Smooth muscle cell of the brain vasculature (primary cell): ENCODE measurements at regions not wholly inside any gene's neighbourhood (a gene's known extent, or its start where the extent isn't known, plus 50 kb on each side); places are given as distances from the start of the nearest gene placed in this dataset.

ENCODE experiments used
- DNase-seq: peaks from one replicate; pipeline ENCODE4 v3.0.0-alpha.2; 2012; ENCODE audit warnings: low read depth, low spot score

DNA sequence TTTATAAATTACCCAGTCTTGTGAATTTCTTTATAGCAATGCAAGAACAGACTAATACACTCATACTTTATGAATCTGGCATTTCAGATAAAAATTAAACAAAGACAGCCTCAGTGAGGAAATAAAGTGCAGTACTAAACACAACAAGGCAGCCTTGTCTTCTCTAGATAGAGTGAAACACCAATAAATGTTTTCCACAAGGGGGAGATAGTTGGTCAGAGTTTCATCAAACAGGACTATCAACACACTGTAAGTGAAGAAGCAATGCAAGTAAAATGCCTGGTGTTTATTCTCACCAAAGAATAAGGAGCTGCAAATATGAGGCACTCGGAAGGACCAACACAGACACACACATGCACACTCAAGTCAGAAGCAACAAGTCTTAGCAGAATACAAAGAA lies 62.8 kb downstream of the FAM9B start:
- DNase-seq: peak; percentile 15

DNA sequence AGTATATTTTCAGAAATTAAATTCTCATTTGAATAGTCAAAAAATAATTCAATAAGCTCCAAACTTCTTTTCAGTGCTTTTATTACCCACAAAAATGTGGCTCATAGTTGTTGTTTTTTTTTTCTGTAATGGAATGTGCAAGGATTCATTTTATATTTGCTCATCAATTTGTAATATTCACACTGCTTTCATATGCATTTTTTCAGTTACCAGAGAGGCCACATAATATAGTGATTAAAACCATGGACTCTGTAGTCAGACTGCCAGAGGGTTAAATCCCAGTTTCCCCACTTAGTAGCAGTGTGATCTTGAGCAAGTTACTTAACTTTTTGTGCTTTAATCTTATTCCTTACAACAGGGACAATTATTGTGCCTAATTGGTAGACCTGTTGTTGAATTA lies 64.5 kb downstream of the FAM9B start:
- DNase-seq: no peak

DNA sequence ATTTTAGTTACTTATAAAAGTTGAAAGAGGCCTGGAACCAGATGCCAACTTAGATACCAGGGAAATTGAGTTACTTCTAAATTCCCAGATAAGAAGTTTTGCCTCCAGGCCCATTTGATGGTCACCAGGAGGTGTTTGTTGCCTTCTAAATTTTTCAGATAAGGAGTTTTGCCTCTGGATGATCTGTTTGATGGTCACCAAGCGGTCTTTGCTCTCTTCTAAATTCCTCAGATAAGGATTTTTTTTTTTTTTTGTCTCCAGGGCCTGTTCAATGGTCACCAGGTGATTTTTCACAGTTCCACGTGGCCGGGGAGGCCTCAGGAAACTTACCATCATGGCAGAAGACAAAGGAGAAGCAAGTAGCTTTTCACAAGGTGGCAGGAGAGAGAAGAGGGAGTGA lies 66.5 kb downstream of the FAM9B start:
- DNase-seq: no peak

DNA sequence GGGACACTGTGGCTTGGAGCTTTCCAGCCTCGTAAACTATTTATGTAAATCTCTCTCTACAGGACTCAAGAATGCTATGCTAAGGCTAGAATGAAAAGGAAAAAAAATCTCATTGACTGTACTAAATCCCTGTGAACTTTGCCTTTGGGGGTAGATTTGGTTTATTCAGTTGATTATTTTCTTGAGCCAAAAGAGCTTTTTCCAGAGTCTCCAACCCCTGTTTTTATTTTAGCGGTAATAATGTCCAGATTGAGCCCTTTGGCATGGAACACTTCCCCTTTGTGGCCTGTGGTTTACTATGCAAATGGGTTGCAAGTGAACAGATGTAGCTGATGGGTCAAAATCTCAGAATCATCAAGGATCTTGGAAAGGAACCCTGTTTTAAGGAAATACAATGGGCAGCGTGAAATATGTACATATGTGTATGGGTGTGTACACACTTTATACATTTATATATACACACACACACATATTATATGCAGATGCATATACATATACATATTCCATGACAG lies 72.9 kb downstream of the FAM9B start:
- no peak for DNase-seq

DNA sequence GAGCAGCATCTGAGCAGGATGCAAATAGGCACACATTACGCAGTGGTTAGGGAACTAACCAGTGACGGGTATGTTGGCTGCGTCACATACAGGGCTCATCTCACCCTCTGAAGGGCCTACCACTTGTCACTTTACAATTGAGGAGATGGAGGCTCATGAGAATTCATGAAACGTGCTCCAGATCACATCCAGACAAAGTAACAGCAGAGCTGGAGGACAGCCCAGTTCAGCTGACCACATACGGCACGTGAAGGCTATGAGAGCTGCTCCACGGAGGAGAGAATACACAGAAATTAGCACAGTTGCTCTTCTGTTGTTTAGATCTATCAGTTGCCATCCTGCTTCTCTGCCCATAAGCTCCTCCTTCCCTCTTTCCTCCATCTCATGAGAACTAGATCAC lies 78.4 kb downstream of the FAM9B start:
- DNase-seq: no peak

DNA sequence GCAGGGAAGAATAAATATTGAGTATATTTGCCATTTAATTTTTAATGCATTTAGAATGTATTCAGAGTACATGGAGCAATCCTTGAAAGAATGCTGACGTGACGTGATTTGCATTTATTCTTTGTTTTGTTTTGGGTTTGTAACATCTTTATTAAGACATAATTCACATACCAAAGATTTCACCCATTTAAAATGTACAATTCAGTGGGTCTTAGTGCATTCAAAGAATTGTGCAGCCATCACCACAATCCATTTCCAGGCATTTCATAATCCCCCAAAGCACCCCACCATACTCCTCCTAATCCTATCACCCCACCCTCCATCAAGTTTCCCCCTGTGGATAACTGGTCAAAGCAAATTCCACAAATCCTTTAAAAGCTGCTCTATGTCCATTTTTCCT lies 87.4 kb downstream of the FAM9B start:
- DNase-seq: no peak

DNA sequence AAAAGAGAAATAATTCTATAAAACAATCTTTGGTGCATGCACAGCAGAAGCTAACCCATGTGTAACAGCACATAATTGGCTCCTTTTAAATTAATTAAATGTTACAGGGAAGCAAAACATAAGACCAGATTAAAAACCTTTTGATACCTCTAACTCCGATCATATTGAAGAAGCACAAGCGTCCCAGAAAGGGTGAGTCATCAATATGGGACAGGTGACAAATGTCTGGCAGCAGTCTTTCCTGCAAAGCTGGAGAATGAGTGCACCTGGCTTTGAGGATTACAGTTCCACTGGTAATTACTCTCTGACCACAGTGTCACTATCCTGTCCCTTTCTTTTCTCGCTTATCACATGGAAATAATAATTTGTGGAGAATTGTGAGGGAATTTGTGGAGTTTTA lies 94.6 kb downstream of the FAM9B start:
- no peak for DNase-seq

DNA sequence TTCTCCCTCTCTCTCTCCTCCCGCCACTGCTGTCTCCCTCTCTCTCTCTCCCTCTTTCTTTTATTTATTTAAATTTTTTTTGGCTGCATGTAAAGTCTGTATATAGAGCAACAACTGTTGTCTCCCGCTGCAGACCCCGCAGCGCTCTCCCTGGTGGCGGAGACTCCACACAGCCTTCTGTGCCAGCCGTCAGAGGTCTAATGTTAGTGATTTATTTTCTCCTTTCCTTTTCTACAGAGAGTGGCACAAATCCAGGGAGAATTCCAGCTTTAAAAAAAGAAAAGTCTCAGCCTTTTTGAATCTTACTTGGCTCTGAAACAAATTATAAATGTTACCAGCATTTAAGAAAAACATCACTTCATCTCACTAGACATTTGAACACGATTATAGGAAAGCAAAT lies 106.2 kb downstream of the FAM9B start:
- DNase-seq: no peak

DNA sequence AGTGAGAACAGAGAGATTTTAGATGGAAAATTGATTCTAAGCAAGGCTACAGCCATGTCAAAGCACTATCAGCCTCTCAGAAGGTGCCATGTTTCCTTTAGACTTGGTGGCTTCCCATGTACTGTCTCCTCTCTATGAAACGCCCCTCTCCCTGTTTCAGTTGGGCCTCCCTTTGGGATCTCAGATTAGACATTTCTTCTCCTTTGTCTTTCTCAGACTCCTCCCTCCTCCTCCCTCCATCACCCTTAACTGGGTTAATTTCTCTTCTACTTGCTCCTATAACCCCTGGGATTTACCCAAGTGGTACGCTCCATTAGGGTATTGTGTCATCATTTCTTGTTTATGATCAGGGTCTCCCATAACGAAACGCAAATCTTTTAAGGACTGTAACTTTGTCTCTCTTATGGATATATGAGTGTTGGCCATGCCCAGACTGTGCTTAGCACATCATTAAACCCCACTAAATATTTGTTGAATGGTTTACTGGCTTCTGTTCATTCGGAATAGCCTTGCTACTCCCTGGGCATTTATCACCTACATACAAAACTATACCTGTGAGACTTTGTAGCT lies 106.8 kb downstream of the FAM9B start:
- DNase-seq: no peak

DNA sequence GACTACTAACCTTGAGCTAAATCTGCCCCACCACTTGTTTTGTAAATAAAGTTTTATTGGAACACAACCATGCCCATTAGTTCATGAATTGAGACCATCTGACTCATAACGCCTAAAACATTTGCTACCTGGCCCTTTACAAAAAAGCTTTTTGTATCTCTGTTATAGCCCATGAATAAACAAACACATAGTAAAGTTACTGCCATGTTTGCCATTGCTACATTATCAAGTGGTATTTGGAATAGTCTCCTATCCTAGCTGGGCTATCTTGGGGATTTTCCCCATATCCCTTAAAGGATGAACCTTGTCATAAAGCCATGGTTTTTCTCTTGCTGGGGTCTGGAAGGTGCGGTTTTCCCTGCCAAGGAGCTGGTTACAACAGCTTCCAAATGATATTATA lies 112.3 kb downstream of the FAM9B start:
- DNase-seq: no peak

DNA sequence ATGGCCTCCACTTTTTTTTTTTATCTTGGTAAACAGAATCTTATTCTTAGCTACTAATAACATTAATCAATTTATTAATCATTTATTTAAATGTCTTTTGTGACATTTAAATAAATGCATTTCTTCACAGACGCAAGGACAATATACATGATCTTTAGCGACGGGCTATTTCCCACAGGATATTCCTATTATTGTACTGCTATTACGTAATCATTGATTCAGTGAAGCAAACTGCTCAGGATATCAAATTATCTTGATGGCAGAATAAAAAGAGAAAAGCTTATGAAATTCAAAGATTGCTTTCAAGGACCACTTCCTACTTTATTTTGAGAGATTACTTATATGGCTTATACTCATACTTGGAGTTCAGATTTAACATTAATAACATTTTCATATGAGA lies 114.1 kb downstream of the FAM9B start:
- no peak for DNase-seq

DNA sequence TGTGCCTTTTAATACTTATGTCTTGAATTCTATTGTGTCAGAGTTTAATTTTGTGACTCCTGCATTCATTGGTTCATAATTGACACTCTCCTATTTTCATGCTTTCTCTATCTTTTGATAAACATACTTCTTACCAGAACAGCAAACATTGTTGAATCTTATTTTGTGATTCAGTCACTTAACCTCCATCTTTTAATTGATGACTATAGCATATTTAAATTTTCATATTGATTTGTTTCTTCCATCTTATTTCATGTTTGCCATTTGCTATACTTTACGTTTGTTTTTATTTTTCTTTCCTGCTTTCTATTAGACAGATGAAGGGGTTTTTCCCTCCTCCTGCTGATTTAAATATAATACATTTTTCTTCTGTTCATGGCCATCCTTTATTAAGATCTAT lies 115.5 kb upstream of the FAM9A start:
- DNase-seq: no peak

DNA sequence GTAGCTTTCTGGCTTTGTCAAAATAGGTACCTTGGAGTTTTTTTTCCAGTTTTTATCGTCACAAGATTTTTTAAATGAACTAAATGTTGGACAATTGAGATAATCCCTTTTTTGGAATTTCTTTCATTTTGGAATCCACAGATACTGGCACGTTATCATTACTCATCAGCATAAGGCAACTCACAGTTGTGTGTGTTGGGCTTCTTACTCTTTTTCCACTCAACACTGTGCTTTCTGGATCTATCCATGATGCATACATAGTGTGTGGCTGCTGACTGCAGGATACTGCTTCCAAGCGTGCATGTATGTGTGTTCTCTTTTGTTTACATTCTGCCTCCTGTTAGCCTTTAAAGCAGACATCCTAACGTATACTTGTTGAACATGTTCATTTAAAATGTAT lies 113.5 kb upstream of the FAM9A start:
- no peak for DNase-seq

DNA sequence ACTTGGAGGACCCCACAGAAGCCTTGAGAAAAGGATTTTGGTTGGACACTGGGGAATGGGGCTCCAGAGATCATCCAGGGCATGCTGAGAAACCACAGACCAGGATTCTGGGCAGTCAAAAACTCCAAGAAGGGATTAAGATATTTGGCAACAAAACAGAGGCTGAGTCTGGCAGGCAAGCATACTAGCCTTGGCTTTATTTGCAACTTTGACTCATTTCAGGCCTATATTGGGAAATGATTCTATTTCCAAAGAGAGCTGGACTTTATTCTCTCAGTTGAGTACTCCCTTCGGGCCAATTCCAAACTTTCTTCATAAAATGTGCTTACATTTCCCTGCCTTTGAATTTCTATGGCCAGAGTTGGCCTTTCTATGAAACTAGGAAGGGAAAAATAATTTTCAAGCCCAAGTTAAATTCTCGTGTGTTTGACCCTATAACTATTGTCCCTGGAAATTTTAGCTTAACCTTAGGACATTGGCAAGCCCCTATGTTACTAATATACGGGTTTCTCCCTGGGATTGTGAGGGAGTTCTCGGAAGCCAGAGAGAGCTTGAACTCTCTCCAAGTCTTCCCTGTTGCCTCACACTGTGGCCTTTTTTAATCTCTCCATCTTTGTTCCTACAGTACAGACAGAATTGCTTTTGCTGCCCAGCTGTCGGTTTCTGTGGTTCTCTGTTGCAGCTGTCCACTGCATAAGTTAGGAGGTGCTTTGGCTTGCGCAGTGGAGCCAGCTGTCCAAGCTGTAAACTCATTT lies 112.6 kb upstream of the FAM9A start:
- DNase-seq: no peak

DNA sequence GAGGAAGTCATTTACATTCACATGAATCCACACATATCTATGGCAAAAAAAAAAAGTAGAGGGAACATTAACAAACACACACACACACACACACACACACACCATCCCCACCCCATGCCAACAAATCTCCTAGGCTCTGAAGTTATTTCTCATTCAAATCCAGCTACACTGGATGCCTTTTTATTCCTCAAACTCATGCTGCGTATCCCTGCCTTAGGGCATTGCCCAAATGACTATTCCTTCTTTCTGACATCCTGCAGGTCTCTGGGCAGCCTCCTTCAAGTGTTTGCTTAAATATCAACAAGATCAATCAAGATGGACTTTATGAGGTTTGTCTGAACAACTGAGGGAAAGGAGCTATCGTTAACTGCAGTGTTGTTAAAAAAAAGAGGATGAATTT lies 106.5 kb upstream of the FAM9A start:
- no peak for DNase-seq

DNA sequence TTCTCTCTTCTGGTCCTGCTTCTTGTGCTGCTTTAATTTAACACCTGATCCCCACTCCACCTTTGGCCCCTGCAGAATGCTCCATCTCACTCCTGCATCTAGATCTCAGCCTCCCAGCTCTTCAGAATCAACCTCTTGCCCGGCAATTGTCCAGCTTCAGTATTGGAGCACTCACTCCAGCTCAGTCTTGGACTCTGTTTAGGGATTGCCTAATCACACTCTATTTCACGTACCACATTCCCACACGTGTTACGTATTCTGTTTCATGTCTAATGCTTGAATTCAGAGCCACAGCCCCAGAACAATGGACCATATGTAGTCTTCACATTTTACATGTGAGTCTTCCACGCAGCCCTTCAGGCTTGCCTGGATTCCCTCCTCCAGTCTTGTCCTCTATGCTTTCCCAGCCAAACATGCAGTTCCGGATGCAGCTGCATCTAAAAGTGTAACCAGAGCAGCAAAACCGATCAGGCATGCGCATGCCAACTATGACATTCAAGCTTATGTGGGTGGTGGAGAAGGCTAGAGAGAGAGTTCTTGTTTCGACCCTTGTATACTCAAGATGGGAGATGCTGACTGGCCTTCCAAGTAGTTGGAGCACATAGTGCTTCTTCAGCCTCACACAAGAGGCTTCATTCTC lies 105.2 kb upstream of the FAM9A start:
- DNase-seq: no peak

DNA sequence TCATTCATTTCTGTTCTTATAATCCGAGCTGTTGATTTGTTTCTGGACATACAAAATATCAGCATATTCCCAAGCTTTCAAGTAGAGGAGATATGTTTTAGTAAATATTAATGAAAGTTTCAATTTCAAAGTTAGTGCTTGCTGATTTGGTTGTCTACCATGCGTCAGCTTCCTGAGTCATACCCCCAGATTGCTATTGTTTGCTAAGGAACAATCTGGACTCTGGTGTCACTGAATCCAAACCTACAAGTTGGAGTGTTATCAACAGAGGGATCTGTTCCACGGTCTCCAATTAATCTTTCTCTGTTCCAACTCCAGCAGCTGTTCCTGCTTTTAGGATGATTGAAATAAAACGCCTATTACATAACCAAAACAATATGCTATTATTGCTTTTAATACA lies 96.1 kb upstream of the FAM9A start:
- DNase-seq: no peak

DNA sequence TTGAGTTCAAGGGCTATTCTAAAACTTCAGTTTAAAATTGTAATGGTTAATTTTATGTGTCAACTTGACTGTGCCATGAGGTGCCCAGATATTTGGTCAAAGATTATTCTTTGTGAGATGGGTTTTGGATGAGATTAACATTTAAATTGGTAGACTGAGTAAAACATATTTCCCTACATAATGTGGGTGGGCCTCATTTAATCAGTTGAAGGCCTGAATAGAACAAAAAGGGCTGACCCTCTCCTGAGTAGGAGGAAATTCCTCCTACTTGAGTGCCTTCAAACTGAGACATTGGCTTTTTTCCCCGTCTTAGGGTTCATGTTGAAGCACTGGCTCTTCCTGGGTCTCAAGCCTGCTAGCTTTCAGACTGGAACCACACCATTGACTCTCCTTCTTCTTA lies 89.6 kb upstream of the FAM9A start:
- DNase-seq: no peak

DNA sequence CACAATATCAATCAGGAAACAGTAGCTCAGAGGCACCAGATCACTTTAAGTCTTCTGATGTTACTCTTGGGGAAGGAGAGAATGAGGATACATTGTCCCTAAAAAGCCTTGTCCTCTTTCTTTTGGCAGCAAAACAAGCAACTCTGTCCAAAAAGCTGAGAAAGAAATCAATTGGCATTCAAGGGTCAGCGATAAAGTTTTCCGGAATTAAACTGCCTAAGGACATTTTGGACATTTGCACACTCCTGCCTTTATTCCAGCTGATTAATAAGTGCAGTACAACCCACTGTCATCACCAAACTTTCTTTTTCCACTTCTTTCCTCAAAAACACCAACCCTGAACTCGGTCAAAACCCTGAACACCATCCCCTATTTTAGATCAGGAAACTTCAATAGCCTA lies 85.8 kb upstream of the FAM9A start:
- DNase-seq: no peak

DNA sequence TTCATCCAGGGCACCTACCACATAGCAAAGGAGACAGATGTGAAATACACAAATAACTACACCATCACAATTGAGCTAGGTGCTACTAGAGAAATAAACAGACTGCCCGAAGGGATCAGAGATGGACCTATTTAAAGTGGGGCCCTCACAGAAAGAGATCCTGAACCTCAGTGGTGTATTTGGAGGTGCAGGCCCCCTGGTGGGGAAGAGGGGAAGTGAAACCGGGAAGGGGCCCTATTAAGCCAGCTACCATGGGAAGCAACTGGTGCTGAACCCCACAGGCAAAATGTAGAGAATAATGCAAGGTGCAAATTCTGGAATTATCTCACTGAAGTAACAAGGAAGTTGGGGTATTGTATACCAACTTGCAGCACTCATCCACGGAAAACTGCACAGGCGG lies 78.6 kb upstream of the FAM9A start:
- DNase-seq: no peak

DNA sequence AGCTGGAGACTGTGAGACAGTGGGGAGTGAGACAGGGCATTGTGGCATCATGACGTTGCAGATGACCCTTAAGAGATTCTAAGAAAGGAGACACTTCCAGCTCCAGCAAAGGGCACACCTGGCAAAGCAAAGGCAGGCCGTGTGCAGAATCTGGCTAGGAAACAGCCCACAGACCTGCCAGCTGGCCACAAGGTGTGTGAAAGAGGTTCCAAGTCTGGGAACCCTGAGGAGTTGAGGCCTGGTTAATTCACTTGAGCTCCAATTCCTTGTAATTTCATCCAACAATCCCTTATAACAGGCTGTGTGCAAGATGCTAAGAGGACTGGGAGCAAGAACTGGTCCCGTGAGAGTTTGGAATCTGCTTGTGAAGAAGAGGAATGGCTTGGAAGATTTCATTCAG lies 72.8 kb upstream of the FAM9A start:
- no peak for DNase-seq

DNA sequence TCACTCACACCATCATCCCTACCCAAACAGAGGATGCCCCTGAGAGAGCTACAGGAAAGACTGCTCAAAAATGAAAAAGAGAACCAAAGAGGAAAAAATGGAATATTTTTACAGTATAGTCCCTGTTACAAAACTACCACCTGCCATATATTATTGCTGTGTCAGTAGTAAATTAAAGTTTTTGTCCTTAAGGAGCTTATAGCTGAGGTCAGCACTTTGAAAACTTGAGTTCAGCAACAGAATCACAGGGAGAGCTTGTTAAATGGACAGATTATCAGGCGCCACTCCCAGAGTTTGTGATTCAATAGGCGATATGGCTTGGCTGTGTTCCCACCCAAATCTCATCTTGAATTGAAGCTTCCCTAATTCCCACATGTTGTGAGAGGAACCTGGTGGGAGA lies 71.9 kb upstream of the FAM9A start:
- DNase-seq: no peak

DNA sequence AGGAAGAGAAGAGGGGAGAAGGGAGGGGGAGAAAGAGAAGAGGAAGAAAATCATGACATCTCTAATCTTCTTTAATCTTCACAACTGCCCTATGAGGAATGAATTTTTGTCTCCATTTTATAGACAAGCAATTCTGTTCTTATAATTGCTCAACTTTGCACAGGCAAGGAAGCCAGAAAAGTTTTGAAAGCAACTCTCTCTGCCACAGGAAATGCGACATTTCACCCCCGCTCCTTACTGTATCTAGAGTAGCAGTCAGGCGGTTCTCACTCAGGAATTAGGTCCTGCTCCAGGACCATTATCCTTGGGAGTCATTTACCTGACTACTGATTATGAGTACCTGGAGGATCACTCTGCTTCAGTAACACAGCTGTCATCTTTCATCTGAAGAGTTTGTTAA lies 69.2 kb upstream of the FAM9A start:
- DNase-seq: no peak
